CD4-positive, alpha-beta T cell (primary cell): ENCODE measurements at regions not wholly inside any gene's neighbourhood (a gene's known extent, or its start where the extent isn't known, plus 50 kb on each side); places are given as distances from the start of the nearest gene placed in this dataset.

Experiments
- ATAC-seq: fragments of 200-7000 bp; cut with Tn5 transposase; one replicate; pipeline ENCODE4 v1.10.0; 2022; ENCODE audit warnings: mild to moderate bottlenecking; ENCODE audit not compliant: poor library complexity
- CTCF ChIA-PET: fragments of 350-600 bp; sonication (Branson Sonifier 250); formaldehyde crosslinking; loops from one replicate; lab custom pipeline; 2021; ENCODE audit warnings: antibody characterized with exemption, inconsistent platforms; lab: Charles Lee
- POLR2A ChIA-PET: fragments of 350-600 bp; sonication (Branson Sonifier 250); formaldehyde crosslinking; loops from one replicate; lab custom pipeline; 2021; ENCODE audit warnings: antibody characterized with exemption, inconsistent platforms; lab: Charles Lee
- DNase-seq, 14 experiments: peaks; one replicate each; pipeline ENCODE4 v3.0.0-alpha.2; 2013 to 2020; ENCODE audit warnings: mixed read lengths in 2 of 14
- H3K27ac ChIP-seq, 2 donors: one replicate each; pipeline versions ENCODE4 v1.5.1 to v1.7.0; 2013; ENCODE audit warnings: low read length in 2 of 2, low read depth in 1 of 2, mild to moderate bottlenecking in 1 of 2
- H3K27me3 ChIP-seq, 2 experiments: 1 replicate in 1 of 2; 2 replicates in 1 of 2; pipeline versions ENCODE4 v1.6.1 to v1.7.0; 2013; ENCODE audit warnings: low read length in 2 of 2, control low read depth in 1 of 2, mild to moderate bottlenecking in 1 of 2, moderate library complexity in 1 of 2; ENCODE audit not compliant: insufficient read depth in 2 of 2, control insufficient read depth in 1 of 2
- H3K36me3 ChIP-seq: one replicate; pipeline ENCODE4 v1.6.1; 2013; ENCODE audit warnings: low read length, control low read depth; ENCODE audit not compliant: insufficient read depth
- H3K4me1 ChIP-seq: one replicate; pipeline ENCODE4 v1.6.1; 2013; ENCODE audit warnings: low read length, control low read depth; ENCODE audit not compliant: insufficient read depth
- H3K4me3 ChIP-seq: one replicate; pipeline ENCODE4 v1.5.1; 2013; ENCODE audit warnings: mild to moderate bottlenecking, low read length, moderate library complexity
- H3K9me3 ChIP-seq, 2 experiments: 1 replicate in 1 of 2; 2 replicates in 1 of 2; pipeline versions ENCODE4 v1.6.1 to v1.7.0; 2013; ENCODE audit warnings: low read length in 2 of 2, mild to moderate bottlenecking in 2 of 2, control low read depth in 1 of 2, moderate library complexity in 1 of 2; ENCODE audit not compliant: control insufficient read depth in 1 of 2, insufficient read depth in 1 of 2
- H3K27ac Mint-ChIP-seq: one replicate; pipeline ENCODE4 v1.8.0; 2020; ENCODE audit warnings: mixed read lengths
- H3K27me3 Mint-ChIP-seq: one replicate; pipeline ENCODE4 v1.8.0; 2021; ENCODE audit warnings: mixed read lengths
- H3K36me3 Mint-ChIP-seq: one replicate; pipeline ENCODE4 v1.8.0; 2021; ENCODE audit warnings: low read depth, mixed read lengths
- H3K4me1 Mint-ChIP-seq: one replicate; pipeline ENCODE4 v1.8.0; 2021; ENCODE audit warnings: low read depth, mixed read lengths
- H3K4me3 Mint-ChIP-seq: one replicate; pipeline ENCODE4 v1.8.0; 2020; ENCODE audit warnings: mild to moderate bottlenecking, mixed read lengths
- H3K9me3 Mint-ChIP-seq: one replicate; pipeline ENCODE4 v1.8.0; 2020; ENCODE audit warnings: mixed read lengths
- intact Hi-C, 2 experiments: fragments of 100-400 bp; cut with DNase I in 1 of 2; cut with micrococcal nuclease in 1 of 2; formaldehyde crosslinking; loops; one replicate each; pipeline versions ENCODE4 v1.15.1 to v1.9.0; 2023 to 2025; cut with DNase I, micrococcal nuclease
- TF ChIP-seq, protein P1 (sequence below): fragments of 200-600 bp; IDR thresholded peaks from one replicate; pipeline ENCODE4 v1.8.0; 2022; ENCODE audit warnings: antibody characterized with exemption, mild to moderate bottlenecking

DNA sequence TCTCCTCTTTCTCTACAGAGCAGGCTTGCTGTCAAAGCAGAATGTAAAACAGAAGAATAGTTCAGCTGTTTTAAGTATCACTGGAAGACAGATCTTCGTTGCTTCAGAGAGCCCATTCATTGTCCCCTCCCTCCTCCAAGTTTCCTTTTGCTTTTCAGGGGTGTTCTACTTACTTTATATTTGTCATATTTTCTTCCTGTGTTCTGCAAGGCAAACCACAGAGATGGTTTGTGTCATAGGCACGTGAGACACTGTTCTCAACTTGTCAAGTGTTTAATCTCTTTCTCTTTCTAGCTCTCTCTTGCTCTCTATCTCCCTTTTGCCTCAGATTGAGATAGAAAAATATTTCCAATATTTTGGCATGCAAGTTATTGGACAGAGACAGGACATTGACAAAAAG is 228.9 kb upstream of the DEFB112 start:
- TF ChIP-seq, protein P1, sequence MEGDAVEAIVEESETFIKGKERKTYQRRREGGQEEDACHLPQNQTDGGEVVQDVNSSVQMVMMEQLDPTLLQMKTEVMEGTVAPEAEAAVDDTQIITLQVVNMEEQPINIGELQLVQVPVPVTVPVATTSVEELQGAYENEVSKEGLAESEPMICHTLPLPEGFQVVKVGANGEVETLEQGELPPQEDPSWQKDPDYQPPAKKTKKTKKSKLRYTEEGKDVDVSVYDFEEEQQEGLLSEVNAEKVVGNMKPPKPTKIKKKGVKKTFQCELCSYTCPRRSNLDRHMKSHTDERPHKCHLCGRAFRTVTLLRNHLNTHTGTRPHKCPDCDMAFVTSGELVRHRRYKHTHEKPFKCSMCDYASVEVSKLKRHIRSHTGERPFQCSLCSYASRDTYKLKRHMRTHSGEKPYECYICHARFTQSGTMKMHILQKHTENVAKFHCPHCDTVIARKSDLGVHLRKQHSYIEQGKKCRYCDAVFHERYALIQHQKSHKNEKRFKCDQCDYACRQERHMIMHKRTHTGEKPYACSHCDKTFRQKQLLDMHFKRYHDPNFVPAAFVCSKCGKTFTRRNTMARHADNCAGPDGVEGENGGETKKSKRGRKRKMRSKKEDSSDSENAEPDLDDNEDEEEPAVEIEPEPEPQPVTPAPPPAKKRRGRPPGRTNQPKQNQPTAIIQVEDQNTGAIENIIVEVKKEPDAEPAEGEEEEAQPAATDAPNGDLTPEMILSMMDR, result no peak
- Histone ChIP-seq H3K9me3 (no peaks in the 10 kb centered on the region), H3K36me3 (no peaks in the 10 kb centered on the region), H3K4me3 (no peak overlapping the region), H3K4me1 (no peaks in the 10 kb centered on the region), H3K27ac (no peak overlapping the region), H3K27me3 (no peaks in the 10 kb centered on the region)
- POLR2A ChIA-PET, result no interaction called here
- Mint-ChIP-seq H3K36me3 (no peaks in the 10 kb centered on the region), H3K27me3 (no peaks in the 10 kb centered on the region), H3K27ac (no peak overlapping the region), H3K9me3 (peaks cover 12% of the 10 kb centered on the region), H3K4me1 (no peaks in the 10 kb centered on the region), H3K4me3 (no peak overlapping the region)
- intact Hi-C loops, result no loop called here
- CTCF ChIA-PET, result no interaction called here
- ATAC-seq (no peak), DNase-seq (no peak)

DNA sequence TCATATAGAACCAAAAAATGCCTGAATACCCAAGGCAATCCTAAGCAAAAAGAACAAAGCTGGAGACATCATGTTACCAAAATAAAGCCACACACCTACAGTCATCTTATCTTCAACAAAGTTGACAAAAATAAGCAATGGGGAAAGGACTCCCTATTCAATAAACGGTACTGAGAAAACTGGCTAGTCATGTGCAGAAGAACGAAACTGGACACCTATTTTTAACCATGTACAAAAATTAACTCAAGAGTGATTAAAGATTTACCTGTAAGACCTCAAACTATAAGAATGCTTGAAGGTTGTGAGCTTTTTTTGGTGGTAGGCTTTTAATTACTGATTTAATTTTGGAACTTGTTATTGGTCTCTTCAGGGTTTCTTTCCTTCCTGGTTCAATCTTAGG is 236.0 kb upstream of the DEFB112 start:
- no peaks in the 10 kb centered on the region for H3K9me3 Mint-ChIP-seq
- H3K9me3 ChIP-seq, result peaks cover 4% of the 10 kb centered on the region in 2 experiments
- TF ChIP-seq, protein P1, result no peak
- intact Hi-C loops, result no loop called here
- no peak for ATAC-seq
- H3K4me3 ChIP-seq, result no peak overlapping the region
- no peak overlapping the region for H3K27ac ChIP-seq
- H3K27me3 ChIP-seq, result no peaks in the 10 kb centered on the region
- no peak for DNase-seq
- H3K27ac Mint-ChIP-seq, result no peak overlapping the region
- no peaks in the 10 kb centered on the region for H3K27me3 Mint-ChIP-seq
- no peak overlapping the region for H3K4me3 Mint-ChIP-seq
- ChIA-PET CTCF (no interaction called here), POLR2A (no interaction called here)
- H3K4me1 Mint-ChIP-seq, result no peaks in the 10 kb centered on the region
- no peaks in the 10 kb centered on the region for H3K36me3 Mint-ChIP-seq
- no peaks in the 10 kb centered on the region for H3K36me3 ChIP-seq
- no peaks in the 10 kb centered on the region for H3K4me1 ChIP-seq

DNA sequence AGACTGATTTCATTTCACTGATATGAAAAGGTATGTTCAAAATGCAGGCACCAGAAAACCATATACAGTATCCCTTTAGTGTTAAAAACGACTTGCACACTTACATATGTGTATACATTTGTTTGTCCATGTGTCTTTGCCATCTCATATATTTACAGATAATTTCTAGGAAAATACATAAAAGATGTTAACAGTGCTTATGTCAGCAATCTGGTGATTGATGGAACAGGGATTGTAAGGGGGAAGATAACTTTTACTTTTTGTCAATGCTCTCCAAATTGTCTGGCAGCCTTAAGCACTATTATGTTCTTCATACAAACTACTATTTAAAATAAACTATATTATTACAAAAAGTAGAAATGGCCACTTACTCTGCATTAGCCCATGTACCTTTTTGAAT is 238.5 kb upstream of the DEFB112 start:
- H3K4me3 ChIP-seq, result no peak overlapping the region
- TF ChIP-seq, protein P1, result no peak
- CTCF ChIA-PET, result no interaction called here
- DNase-seq, result no peak
- H3K9me3 ChIP-seq, result peaks cover 4% of the 10 kb centered on the region in 2 experiments
- Mint-ChIP-seq H3K4me1 (no peaks in the 10 kb centered on the region), H3K27ac (no peak overlapping the region), H3K4me3 (no peak overlapping the region), H3K27me3 (no peaks in the 10 kb centered on the region), H3K36me3 (no peaks in the 10 kb centered on the region), H3K9me3 (no peaks in the 10 kb centered on the region)
- no peaks in the 10 kb centered on the region for H3K36me3 ChIP-seq
- no peaks in the 10 kb centered on the region for H3K4me1 ChIP-seq
- H3K27ac ChIP-seq, result no peak overlapping the region
- no peaks in the 10 kb centered on the region for H3K27me3 ChIP-seq
- POLR2A ChIA-PET, result no interaction called here
- ATAC-seq, result no peak
- intact Hi-C loops, result no loop called here
